Skeletal muscle cell (primary cell): ENCODE measurements at regions not wholly inside any gene's neighbourhood (a gene's known extent, or its start where the extent isn't known, plus 50 kb on each side); places are given as distances from the start of the nearest gene placed in this dataset.

Experiments
- DNase-seq: peaks from one replicate; pipeline ENCODE4 v3.0.0-alpha.2; 2010; ENCODE audit warnings: low read depth
- H3K4me3 ChIP-seq: 2 replicates; pipeline ENCODE4 v1.5.1; 2011; ENCODE audit warnings: low read depth, mild to moderate bottlenecking, control low read depth, low read length, moderate library complexity

DNA sequence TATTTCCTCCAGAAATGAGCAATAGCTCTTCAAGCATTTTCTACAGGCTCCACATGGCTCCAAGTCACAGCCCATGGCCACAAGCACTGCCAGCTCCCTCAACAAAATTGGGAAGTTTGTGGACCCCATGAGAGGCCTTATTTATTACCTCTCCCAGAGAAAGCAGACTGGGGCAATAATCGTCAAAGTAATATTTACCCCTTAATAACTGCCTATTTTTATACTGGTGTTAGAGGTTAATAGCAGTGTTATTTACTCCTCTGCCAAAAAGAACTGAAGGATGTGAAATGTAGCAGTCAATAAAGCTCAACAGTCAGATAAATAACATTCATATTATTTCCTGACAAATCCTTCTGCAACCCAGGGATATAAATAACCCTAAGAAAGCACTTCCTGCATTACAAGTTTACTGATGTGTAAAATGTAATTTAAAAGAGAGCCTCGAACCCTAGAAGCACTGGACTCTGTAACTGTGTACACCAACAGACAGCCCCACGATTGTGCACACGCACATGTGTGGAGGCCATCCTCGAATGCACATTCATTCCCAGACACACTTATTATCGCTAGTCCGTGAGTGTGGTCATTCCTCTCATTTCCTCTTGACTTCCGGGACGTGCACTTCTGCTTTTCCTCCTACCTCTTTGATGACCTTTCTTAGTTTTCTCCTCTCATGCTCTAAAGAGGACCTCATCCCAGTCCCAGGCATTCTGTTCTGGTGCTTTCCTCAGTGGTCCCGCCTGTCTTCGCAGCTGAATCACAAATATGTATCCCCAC is 157.4 kb downstream of the EVX1 start:
- H3K4me3 ChIP-seq = no peak overlapping the region
- DNase-seq = no peak

DNA sequence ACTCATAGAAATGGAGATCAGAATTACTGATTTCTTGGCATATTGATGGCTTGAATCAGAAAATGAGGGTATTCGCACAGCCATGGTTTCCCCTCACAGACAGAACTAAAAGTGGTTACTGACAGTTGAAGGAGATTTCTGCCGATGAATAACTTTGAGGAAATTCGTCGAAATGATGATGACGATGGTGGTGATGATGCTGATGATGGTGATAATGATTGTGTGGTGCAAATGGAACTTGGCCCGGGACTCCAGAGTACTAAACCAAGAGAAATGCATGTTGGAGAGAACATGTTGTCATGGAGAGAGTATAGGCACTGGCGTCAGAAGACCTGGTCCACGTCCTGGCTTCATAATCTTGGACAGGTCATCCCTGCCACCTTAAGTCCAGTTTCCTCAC is 163.2 kb downstream of the EVX1 start:
- H3K4me3 ChIP-seq = no peak overlapping the region
- DNase-seq = no peak

DNA sequence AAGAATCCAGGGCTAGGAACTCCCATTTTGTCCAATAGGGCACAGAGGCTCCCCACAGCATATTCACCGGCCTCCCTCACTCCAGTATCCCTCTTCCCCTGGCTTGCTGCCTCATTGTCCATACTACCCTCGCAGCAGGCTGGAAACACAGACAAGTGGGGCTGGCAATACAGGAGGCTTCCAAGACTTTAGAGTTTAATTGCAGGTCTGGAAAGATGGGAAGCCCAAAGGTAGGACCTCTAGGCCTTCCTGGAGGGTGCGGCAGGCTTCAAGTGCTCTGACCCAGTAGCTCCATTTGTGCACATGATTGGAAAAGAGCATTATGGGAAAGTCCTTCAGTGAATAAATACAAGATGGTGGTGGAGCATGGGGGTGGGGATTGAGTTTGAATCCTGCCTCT is 166.7 kb downstream of the EVX1 start:
- no peak overlapping the region for H3K4me3 ChIP-seq
- no peak for DNase-seq

DNA sequence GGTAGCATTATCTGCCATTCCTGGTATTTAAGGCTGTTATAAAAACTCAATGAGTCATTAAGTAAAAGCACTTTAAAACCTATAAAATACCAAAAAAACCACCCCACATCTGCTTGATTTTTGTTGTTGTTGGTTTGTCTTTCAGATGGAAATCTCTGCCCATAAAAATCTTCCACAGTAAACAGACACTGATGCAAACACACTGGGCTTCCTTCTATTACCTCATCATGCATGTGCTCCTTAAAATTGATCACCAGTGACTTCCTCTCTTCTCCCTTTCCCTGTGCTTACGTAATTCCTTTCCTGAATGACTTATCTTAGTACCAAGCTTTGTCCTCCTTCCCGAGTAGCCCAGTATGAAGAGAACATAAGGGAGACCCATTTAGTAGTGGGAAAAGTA is 167.2 kb downstream of the EVX1 start:
- no peak overlapping the region for H3K4me3 ChIP-seq
- no peak for DNase-seq

DNA sequence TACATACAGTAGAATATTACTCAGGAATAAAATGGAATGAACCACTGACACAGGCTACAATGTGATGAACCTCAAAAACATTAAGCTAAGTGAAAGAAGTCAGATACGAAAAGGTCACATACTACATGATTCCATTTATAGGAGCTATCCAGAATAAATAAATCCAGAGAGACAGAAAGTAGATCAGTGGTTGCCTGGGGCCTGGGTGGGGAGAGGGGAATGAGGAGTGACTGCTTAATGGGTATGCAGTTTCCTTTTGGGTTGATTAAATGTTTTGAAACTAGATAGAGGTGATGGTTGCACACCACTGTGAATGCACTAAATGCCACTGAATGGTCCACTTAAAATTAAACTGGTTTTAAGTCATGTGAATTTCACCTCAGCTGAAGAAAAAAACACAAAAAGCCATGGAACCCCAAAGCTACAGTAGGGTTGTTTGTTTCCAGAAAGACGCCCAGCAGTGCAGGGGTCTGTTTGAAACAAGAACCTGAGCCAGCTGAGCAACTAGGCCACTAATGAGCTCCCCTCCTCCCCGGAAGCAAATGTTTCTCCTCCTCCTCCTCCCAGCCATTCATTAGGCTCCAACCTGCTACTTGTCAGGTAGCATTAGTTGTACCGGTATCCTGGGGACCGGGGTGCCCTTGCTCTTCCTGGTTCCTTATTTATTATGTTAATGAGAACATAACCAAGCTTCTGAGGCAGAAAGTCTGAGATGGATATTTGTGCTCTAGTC is 168.4 kb downstream of the EVX1 start:
- DNase-seq = no peak

DNA sequence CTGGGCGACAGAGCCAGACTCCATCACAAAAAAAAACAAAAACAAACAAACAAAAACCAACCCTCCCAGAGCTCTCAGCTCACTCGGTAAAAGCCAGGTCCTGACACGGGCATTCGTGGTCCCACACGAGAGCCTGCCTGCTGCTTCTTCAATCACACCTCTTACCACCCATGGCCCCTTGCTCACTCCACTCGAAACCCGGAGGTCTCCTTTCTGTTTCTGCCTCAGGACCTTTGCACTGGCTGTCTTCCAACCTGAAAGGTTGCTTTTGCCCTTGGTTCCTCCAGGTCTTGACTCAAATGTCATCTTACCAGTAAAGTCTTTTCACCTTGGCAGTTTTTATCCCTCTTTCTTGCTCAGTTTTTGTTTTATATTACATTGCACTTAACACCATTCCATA is 169.6 kb downstream of the EVX1 start:
- no peak overlapping the region for H3K4me3 ChIP-seq
- no peak for DNase-seq

More for the DNA sequence above, 168.4 kb downstream of the EVX1 start:
- H3K4me3 ChIP-seq = no peak overlapping the region

DNA sequence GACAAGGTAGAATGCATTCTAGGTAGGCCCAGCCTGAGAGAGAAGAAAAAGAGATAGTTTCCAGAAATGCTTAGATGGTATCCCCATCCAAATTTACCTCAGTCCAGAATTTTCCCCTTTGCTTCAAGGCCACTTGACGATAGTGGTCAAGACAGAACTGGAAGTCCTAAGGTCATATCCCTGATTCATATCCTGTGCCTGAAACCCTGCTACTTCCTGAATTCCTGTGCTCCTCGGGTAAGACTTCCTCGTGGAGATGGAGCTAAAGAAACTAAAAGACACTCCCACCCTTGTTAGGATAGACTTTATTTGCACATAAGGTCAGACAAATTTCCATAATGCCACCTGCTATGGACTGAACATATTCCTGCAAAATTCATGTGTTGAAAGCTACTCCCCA is 175.9 kb downstream of the EVX1 start:
- DNase-seq = no peak
- H3K4me3 ChIP-seq = no peak overlapping the region

DNA sequence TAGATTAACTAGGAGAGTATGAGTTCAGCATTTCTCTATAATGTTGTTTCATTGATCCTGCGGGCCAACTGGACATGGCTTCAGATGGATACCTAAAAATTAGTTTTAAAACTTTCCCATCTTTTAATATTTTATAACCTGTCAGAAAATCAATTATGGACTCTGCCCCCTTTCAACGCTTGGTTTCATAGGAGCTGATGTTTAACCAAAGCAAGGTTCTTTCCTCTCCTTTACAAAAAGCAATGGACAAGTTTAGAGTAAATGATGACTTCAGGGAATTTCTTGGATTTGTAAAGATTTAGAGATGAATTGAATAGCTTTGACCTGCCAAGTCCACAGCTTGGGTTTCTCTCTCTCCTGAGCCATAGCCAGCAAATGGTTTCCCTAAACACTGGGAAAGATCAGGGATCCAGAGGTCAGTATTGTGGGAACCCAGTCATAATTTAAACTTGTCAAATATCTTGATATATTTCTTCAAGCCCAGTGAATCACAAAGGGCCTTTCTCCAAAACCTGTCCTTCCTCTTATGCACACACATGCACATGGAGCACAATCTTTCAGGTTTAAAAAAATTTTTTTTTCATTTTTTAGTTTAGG is 177.1 kb downstream of the EVX1 start:
- H3K4me3 ChIP-seq = no peak overlapping the region
- DNase-seq = no peak

DNA sequence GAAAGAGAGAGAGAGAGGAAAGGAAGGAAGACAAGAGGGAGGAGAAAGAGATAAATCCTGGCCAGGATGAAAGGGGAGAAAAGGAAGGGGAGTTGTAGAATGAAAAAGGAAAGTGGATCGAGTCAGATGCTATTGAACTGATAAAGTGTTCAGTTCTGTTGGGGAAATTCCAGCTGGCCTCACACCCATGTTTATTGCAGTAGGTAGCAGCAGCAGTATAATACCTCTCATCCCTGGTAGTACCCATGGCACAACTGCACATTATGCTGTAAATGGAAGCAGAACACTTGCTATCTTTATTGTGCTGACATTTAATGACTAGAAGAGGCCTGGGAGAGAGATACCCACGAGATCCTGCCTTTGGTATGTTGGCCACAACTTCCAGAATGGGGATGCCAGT is 178.1 kb downstream of the EVX1 start:
- DNase-seq = no peak

DNA sequence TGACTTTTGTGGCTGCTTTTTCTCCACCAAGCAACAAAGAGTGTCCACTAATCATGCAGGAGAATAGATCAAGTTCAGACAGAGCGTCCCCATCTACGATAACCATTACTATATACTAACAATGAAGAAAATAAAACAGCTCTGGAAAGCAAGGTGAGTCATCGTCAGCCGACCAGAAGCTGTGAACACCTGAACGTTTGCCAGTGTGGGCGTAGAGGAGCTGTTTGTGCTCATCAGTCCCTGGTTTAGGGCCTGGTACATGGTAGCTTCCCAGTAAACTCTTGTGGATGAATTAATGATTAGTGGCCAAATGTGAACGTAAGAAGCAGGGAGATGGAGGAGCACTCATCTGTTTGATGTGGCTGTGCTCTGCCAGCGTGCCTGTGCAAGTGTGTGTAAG is 180.7 kb downstream of the EVX1 start:
- no peak for DNase-seq
- no peak overlapping the region for H3K4me3 ChIP-seq

More for the DNA sequence above, 178.1 kb downstream of the EVX1 start:
- H3K4me3 ChIP-seq = no peak overlapping the region

DNA sequence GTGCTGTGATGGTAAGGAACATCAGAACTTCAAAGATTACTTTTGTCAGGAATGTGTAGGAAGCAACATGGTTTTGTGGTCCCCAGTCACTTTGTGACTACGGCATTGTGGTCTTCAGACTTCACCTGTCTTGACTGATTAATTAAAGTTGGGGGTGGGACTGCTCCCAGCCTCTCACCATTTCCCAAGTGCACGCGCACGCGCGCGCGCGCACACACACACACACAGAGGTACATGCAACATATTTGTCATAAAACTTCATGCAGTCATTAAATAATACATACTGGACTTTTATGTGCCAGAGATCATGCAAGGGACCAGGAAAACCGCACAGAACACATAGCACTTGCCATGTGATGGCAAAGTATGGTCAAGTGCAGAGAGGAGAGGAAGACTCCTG is 181.2 kb downstream of the EVX1 start:
- no peak overlapping the region for H3K4me3 ChIP-seq
- no peak for DNase-seq

DNA sequence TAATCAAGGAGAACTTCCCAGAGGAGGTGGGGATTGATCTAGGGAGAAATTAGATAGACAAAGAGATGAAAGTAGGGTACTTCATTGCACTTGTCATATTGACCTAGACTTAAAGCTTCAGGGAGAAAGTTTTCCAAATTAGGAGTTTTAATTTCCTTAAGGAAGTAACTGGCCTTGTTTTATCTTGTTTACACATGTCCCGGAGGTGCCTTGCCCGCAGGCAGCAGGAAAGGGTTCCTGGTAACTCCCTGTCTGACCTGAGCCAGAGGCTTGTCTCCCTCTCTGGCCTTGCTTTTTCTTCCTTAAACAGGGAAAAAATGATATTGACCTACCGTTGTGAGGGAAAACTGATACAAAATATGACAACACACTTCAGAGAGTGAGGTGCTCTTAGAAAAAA is 181.6 kb downstream of the EVX1 start:
- DNase-seq = no peak
- H3K4me3 ChIP-seq = no peak overlapping the region

DNA sequence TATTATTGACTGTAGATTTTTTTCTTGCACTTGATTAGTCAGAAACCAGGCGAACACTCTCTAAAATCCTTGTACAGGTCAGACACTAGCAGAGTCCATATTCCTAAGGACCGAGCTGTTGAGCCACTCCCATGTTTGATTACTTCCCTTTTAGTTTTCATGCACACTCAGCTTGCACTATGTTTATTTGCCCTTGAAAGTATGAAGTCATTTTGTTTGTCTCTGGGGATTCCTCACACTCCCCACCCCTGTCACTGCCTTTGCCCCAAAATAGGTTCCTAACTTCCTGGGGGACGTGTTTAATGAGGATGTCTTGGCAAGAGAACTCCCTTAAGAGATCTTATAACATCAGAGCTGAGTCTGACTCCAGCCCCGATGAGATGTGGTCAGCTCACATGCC is 182.1 kb downstream of the EVX1 start:
- no peak for DNase-seq
- no peak overlapping the region for H3K4me3 ChIP-seq

DNA sequence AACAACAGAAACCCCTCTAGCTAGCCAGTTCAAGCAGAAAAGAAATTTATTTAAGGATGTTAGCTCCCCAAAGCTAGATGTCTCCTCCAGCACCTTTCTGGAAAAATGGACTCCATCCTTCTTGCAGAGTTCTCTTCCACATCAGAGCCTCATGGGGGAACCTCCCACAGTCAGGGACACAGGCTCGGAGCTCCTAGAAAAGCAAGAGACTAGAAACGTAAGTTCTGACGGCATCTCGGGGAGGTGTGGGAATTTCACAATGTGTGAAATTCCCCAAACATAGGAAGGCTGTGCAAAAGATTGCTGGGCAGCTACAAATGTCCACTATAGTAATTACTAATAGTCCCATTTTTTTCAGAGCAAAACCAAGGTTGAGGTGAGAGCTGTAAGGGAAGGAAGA is 184.8 kb downstream of the EVX1 start:
- DNase-seq = no peak

DNA sequence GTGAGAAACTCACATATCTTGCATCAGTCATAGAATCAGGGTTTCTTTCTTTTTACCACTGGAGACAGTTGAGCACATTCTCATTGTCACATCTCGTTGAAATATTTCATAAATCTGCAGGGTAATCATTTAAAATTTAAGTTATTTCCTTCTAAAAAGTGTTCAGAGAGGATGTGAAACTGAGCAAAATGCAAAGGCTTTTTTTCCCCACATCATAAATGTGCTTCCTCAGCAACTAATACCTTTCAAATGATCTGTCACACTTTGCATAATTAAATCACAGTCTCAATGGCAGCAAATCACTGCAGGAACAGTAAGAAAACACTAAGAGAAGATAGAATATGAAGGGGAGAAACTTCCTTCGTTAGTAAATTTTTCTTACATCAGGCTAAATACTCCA is 187.5 kb downstream of the EVX1 start:
- H3K4me3 ChIP-seq = no peak overlapping the region
- no peak for DNase-seq

More for the DNA sequence above, 184.8 kb downstream of the EVX1 start:
- no peak overlapping the region for H3K4me3 ChIP-seq

DNA sequence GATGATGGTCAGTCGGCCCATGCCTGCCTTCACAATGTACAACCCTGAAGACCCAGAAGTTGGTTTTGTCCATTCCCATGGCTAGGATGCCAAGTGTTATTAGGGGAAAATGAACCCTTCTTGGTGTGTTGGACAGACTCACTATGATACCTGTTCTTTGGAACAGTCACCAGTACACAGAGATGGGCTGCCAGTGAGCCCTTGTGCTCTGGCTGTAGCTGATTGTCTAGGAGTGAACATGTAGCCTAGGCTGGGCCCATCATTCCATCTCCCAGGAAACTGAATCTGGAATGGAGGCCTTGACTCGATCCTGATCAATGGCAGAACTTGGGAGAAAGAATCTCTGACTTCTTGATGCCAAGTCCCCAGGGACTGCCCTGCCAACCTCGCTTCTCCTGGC is 188.9 kb downstream of the EVX1 start:
- no peak overlapping the region for H3K4me3 ChIP-seq
- no peak for DNase-seq

DNA sequence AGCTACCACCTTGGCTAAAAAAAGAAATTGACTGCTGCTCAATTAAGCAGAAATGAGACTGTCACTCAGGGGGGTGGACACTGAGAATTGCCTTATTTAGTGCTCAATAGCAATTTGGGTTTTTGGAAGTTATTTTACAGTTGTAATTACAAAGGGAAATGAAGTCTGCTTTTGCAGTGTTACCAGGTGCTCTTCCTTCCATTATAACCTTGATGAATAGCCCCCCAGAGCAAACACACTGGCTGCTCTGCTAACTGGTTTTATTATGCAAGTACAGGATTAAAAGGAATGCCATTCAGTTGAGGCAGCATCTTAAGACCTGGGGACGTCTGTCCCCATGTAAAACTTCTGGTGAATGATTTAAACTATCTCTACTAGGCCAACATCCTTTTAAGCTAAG is 191.0 kb downstream of the EVX1 start:
- no peak for DNase-seq
- no peak overlapping the region for H3K4me3 ChIP-seq

DNA sequence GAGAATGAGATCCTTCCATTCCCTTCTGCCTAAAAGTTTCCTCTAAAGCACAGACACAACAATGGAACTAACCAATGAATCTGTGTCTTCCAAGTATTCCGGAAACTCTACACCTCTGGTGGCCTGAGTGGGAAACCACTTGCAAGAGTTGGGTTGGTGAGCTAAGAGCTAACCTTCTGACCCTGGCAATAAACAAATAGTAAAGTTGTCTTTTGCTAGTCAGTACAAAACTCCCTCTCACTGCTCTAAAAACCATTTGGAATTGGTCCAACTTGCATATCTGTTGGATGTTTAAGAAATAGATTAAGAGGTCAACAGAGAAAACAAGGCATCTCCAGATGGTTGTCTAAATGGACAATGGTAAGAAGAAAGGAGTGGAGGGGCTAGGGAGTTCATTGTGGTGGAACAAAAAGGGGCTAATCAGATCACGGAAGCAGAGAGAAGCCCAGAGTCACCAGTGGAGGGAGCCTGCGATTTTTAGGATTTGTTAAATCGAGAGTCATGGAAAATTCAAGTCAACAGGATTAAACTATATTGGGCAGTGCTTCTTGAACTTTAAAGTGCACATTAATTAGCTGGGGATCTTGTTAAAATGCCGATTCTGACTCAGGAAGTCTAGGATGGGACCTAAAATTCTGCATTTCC is 192.3 kb downstream of the EVX1 start:
- H3K4me3 ChIP-seq = no peak overlapping the region
- DNase-seq = peak; percentile 56

DNA sequence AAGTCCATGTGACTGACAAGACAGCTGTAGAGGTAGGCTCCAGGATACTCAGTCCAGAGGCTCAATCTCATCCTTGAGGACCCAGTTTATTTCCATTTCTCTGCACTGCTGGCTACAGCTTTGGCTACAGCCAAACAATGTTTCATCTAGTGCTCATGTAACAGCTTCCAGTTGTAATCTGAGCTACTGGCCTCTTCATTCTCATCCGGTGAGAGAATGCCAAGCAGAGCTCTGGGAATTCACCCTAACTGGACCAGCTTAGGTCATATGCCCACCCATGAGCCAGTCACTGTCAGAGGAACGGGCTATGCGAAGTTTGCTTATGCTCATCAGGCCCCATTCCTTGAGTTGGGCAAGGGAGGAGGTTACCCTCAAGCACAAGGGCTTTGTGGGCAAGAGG is 192.9 kb downstream of the EVX1 start:
- peak; percentile 31 for DNase-seq
- no peak overlapping the region for H3K4me3 ChIP-seq

DNA sequence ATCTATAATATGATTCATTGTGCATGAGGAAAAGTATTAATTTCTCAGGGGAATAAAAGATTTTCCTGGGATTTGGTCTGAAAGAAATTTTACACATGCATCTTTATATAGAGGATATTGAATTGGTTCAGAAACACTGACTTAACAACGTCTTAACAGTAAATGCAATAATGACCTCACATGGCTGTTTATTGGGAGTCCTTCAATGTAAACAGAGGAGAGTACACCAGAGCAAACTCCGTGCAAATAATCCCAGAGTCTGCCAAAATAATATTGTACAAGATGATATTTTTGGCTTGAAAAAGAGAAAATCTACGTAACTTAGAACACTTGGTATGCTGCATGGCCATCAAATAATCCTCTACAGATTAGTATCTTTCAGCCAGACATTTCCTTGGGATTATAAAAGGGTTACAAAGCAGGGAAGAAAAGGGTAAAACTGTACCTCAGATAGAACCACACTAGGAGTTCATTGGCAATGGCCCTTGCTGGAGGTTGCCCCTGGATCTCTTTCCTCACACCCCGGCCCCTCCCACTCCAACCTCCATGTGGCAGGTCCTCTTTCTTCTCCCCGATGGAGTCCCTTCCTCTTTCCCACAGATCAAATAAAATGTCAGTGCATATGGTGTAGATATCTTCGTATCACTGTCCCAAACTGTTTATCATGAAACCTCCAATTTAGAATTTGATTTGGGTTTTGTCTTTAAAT is 196.4 kb downstream of the EVX1 start:
- DNase-seq = no peak
- no peak overlapping the region for H3K4me3 ChIP-seq
